Neuronal stem cell (in vitro differentiated cells): ENCODE measurements at regions not wholly inside any gene's neighbourhood (a gene's known extent, or its start where the extent isn't known, plus 50 kb on each side); places are given as distances from the start of the nearest gene placed in this dataset.
"Not testable (repeated sequence)": the region's sequence is repeated elsewhere in the genome, so short reads cannot be mapped to it uniquely, and the experiment has no call there.

ENCODE experiments used
- DNase-seq: peaks from one replicate; pipeline ENCODE4 v3.0.0-alpha.2; 2013; ENCODE audit warnings: low spot score
- H2AFZ ChIP-seq: one replicate; pipeline ENCODE4 v1.6.1; 2013; ENCODE audit warnings: mild to moderate bottlenecking, low read length, inconsistent platforms
- H2AK5ac ChIP-seq: 2 replicates; pipeline ENCODE4 v1.6.1; 2013; ENCODE audit warnings: low read depth, mild to moderate bottlenecking, inconsistent platforms, low read length, moderate library complexity, mixed read lengths
- H2BK120ac ChIP-seq: 2 replicates; pipeline ENCODE4 v1.6.1; 2013; ENCODE audit warnings: low read depth, mild to moderate bottlenecking, inconsistent platforms, low read length, moderate library complexity, mixed read lengths
- H2BK12ac ChIP-seq: one replicate; pipeline ENCODE4 v1.6.1; 2013; ENCODE audit warnings: low read length, inconsistent platforms
- H2BK15ac ChIP-seq: 2 replicates; pipeline ENCODE4 v1.6.1; 2013; ENCODE audit warnings: mild to moderate bottlenecking, low read length, inconsistent platforms, mixed read lengths
- H2BK5ac ChIP-seq: one replicate; pipeline ENCODE4 v1.6.1; 2013; ENCODE audit warnings: inconsistent platforms, mild to moderate bottlenecking, low read length, moderate library complexity
- H3K14ac ChIP-seq: one replicate; pipeline ENCODE4 v1.6.1; 2013; ENCODE audit warnings: low read length, inconsistent platforms
- H3K18ac ChIP-seq: 2 replicates; pipeline ENCODE4 v1.6.1; 2013; ENCODE audit warnings: low read length, inconsistent platforms
- H3K23ac ChIP-seq: 2 replicates; pipeline ENCODE4 v1.6.1; 2013; ENCODE audit warnings: low read depth, mild to moderate bottlenecking, mixed read lengths, low read length, inconsistent platforms; ENCODE audit not compliant: poor library complexity
- H3K27ac ChIP-seq: replicated peaks from 3 replicates; pipeline ENCODE4 v1.5.1; 2013; ENCODE audit warnings: low read length, inconsistent platforms
- H3K27me3 ChIP-seq, 3 experiments: 2 replicates each; pipeline ENCODE4 v1.6.1; 2013; ENCODE audit warnings: low read length in 3 of 3, mild to moderate bottlenecking in 2 of 3, inconsistent platforms in 1 of 3, low read depth in 1 of 3, mixed read lengths in 1 of 3, moderate library complexity in 1 of 3; ENCODE audit not compliant: control insufficient read depth in 3 of 3, insufficient read depth in 3 of 3
- H3K36me3 ChIP-seq, 2 donors: replicated peaks in 1 of 2; 2 replicates each; pipeline ENCODE4 v1.6.1; 2013; ENCODE audit warnings: low read length in 2 of 2; ENCODE audit not compliant: control insufficient read depth in 2 of 2, insufficient read depth in 2 of 2
- H3K4ac ChIP-seq: 2 replicates; pipeline ENCODE4 v1.6.1; 2013; ENCODE audit warnings: inconsistent platforms, mild to moderate bottlenecking, low read length, moderate library complexity
- H3K4me1 ChIP-seq, 2 donors: 1 replicate in 1 of 2; 2 replicates in 1 of 2; pipeline ENCODE4 v1.6.1; 2013; ENCODE audit warnings: low read length in 2 of 2, low read depth in 1 of 2; ENCODE audit not compliant: control insufficient read depth in 2 of 2, insufficient read depth in 1 of 2
- H3K4me2 ChIP-seq: one replicate; pipeline ENCODE4 v1.6.1; 2013; ENCODE audit warnings: mild to moderate bottlenecking, low read length, inconsistent platforms; ENCODE audit not compliant: insufficient read depth, poor library complexity, severe bottlenecking
- H3K4me3 ChIP-seq, 2 donors: 2 replicates each; pipeline ENCODE4 v1.5.1; 2013; ENCODE audit warnings: low read length in 2 of 2, mild to moderate bottlenecking in 2 of 2, inconsistent platforms in 1 of 2, moderate library complexity in 1 of 2
- H3K79me1 ChIP-seq: one replicate; pipeline ENCODE4 v1.6.1; 2013; ENCODE audit warnings: low read depth, mild to moderate bottlenecking, inconsistent platforms, low read length, moderate library complexity
- H3K9ac ChIP-seq: one replicate; pipeline ENCODE4 v1.6.1; 2013; ENCODE audit warnings: mild to moderate bottlenecking, low read depth, low read length, inconsistent platforms; ENCODE audit not compliant: poor library complexity
- H3K9me3 ChIP-seq, 2 donors: replicated peaks in 1 of 2; 2 replicates each; pipeline versions ENCODE3 to v1.6.1; 2013; ENCODE audit warnings: low read length in 2 of 2, mild to moderate bottlenecking in 2 of 2, inconsistent platforms in 1 of 2, low read depth in 1 of 2, mixed read lengths in 1 of 2, moderate library complexity in 1 of 2; ENCODE audit not compliant: control insufficient read depth in 2 of 2, insufficient read depth in 1 of 2
- H4K8ac ChIP-seq: one replicate; pipeline ENCODE4 v1.6.1; 2013; ENCODE audit warnings: low read depth, mild to moderate bottlenecking, inconsistent platforms, low read length, moderate library complexity
- H4K91ac ChIP-seq: one replicate; pipeline ENCODE4 v1.6.1; 2013; ENCODE audit warnings: low read length, low read depth, mild to moderate bottlenecking, inconsistent platforms; ENCODE audit not compliant: poor library complexity
- WGBS, 2 donors: extraction: QIAGEN DNeasy Blood & Tissue Kit; methylation state at CpG; one replicate each; pipeline ENCODE4 v1.1.7; 2013; ENCODE audit warnings: missing lambda C conversion rate in 2 of 2, mixed read lengths in 1 of 2; ENCODE audit not compliant: insufficient read length in 2 of 2, insufficient replicate concordance in 1 of 2; ENCODE audit errors: extremely low coverage in 2 of 2; 5-methylcytosine and 5-hydroxymethylcytosine counted together

DNA sequence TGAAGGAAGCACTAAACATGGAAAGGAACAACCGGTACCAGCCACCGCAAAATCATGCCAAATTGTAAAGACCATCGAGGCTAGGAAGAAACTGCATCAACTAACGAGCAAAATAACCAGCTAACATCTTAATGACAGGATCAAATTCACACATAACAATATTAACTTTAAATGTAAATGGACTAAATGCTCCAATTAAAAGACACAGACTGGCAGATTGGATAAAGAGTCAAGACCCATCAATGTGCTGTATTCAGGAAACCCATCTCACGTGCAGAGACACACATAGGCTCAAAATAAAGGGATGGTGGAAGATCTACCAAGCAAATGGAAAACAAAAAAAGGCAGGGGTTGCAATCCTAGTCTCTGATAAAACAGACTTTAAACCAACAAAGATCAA, 206.3 kb downstream of the SLC38A4 start:
- H2AFZ ChIP-seq, H2BK12ac ChIP-seq, H2BK5ac ChIP-seq, H3K36me3 ChIP-seq, H2BK15ac ChIP-seq, H3K9me3 ChIP-seq, H4K91ac ChIP-seq, H3K23ac ChIP-seq, H3K79me1 ChIP-seq, H3K4me1 ChIP-seq, H3K27ac ChIP-seq, H3K27me3 ChIP-seq, H4K8ac ChIP-seq, H3K4me2 ChIP-seq, H2AK5ac ChIP-seq, H3K4ac ChIP-seq, DNase-seq, H3K9ac ChIP-seq, H3K18ac ChIP-seq, H2BK120ac ChIP-seq, H3K4me3 ChIP-seq, H3K14ac ChIP-seq: not testable (repeated sequence)
- no CpG with 5 or more reads among the region's 5 CpGs for WGBS, 2 donors

DNA sequence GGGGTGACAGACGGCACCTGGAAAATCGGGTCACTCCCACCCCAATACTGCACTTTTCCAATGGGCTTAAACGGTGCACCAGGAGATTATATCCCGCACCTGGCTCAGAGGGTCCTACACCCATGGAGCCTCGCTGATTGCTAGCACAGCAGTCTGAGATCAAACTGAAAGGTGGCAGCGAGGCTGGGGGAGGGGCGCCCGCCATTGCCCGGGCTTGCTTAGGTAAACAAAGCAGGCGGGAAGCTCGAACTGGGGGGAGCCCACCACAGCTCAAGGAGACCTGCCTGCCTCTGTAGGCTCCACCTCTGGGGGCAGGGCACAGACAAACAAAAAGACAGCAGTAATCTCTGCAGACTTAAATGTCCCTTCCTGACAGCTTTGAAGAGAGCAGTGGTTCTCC, 208.1 kb downstream of the SLC38A4 start:
- not testable (repeated sequence) for H3K4me2 ChIP-seq, H2BK5ac ChIP-seq, H3K14ac ChIP-seq, H3K4me1 ChIP-seq, H3K36me3 ChIP-seq, H2AFZ ChIP-seq, H4K91ac ChIP-seq, H3K9me3 ChIP-seq, H3K79me1 ChIP-seq, H3K27me3 ChIP-seq, H2BK120ac ChIP-seq, H3K23ac ChIP-seq, H4K8ac ChIP-seq, H2BK15ac ChIP-seq, H2BK12ac ChIP-seq, H3K9ac ChIP-seq, H3K4me3 ChIP-seq, DNase-seq, H3K27ac ChIP-seq, H3K4ac ChIP-seq, H2AK5ac ChIP-seq, H3K18ac ChIP-seq
- WGBS, 2 donors = no CpG with 5 or more reads among the region's 11 CpGs

DNA sequence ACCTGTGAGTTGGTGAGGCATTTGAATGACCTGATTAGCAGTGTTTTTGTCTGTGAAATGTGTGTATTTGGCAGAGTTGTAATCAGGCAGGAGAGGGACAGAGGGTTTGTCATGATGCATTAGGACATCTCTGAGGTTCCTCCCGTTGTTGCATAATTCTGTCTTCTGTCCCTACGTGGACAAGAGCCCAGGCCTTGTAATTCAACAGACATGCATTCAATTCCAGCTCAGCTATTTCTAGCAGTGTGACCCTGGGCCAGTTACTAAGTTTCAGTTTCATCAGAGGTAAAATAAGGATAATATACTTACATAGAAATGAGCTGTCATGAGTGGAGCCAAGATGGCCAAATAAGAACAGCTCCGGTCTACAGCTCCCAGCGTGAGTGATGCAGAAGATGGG, 208.6 kb downstream of the SLC38A4 start:
- Histone ChIP-seq H3K23ac (no peak overlapping the region), H3K9me3 (peaks cover 0 to 3% of the 10 kb centered on the region in 2 donors), H2BK120ac (no peak overlapping the region), H3K4me1 (no peaks in the 10 kb centered on the region), H3K79me1 (no peaks in the 10 kb centered on the region), H2AFZ (no peak overlapping the region), H3K36me3 (no peaks in the 10 kb centered on the region), H2BK5ac (no peak overlapping the region), H2BK12ac (no peak overlapping the region), H3K9ac (no peak overlapping the region), H2AK5ac (no peak overlapping the region), H3K4me3 (no peak overlapping the region), H3K14ac (no peak overlapping the region), H3K27ac (no peak overlapping the region), H3K18ac (no peak overlapping the region), H4K91ac (no peak overlapping the region), H3K27me3 (peaks cover 0 to 5% (median 0%) of the 10 kb centered on the region in 3 experiments), H3K4ac (no peak overlapping the region), H4K8ac (no peak overlapping the region), H2BK15ac (no peak overlapping the region), H3K4me2 (no peak overlapping the region)
- no CpG with 5 or more reads among the region's 4 CpGs for WGBS, 2 donors
- DNase-seq = no peak

GRCh38 chr12:46610754-46611153, 215.0 kb downstream of the SLC38A4 start:
- H3K9me3 ChIP-seq = no peaks in the 10 kb centered on the region
- no peak for DNase-seq
- no peak overlapping the region for H3K27ac ChIP-seq
- H2BK15ac ChIP-seq = no peak overlapping the region
- no peak overlapping the region for H3K23ac ChIP-seq
- no peak overlapping the region for H3K18ac ChIP-seq
- no peak overlapping the region for H3K14ac ChIP-seq
- H3K4me3 ChIP-seq = no peak overlapping the region
- H2BK5ac ChIP-seq = no peak overlapping the region
- H3K4ac ChIP-seq = no peak overlapping the region
- H3K9ac ChIP-seq = no peak overlapping the region
- no peak overlapping the region for H4K91ac ChIP-seq
- no peak overlapping the region for H2AFZ ChIP-seq
- peaks cover 0 to 5% (median 0%) of the 10 kb centered on the region in 3 experiments for H3K27me3 ChIP-seq
- H3K4me2 ChIP-seq = no peak overlapping the region
- no peaks in the 10 kb centered on the region for H3K79me1 ChIP-seq
- no peaks in the 10 kb centered on the region for H3K36me3 ChIP-seq
- no CpG with 5 or more reads among the region's 3 CpGs for WGBS, 2 donors
- no peak overlapping the region for H4K8ac ChIP-seq
- no peak overlapping the region for H2BK120ac ChIP-seq
- no peak overlapping the region for H2BK12ac ChIP-seq
- no peaks in the 10 kb centered on the region for H3K4me1 ChIP-seq
- H2AK5ac ChIP-seq = no peak overlapping the region
